CD4-positive, alpha-beta T cell treated with Interleukin-10 for 1 hour (primary cell): ENCODE measurements at regions not wholly inside any gene's neighbourhood (a gene's known extent, or its start where the extent isn't known, plus 50 kb on each side); places are given as distances from the start of the nearest gene placed in this dataset.
"Not testable (repeated sequence)": the region's sequence is repeated elsewhere in the genome, so short reads cannot be mapped to it uniquely, and the experiment has no call there.

Experiments used
- DNase-seq: peaks from one replicate; pipeline ENCODE4 v3.0.0-alpha.2; 2020

DNA sequence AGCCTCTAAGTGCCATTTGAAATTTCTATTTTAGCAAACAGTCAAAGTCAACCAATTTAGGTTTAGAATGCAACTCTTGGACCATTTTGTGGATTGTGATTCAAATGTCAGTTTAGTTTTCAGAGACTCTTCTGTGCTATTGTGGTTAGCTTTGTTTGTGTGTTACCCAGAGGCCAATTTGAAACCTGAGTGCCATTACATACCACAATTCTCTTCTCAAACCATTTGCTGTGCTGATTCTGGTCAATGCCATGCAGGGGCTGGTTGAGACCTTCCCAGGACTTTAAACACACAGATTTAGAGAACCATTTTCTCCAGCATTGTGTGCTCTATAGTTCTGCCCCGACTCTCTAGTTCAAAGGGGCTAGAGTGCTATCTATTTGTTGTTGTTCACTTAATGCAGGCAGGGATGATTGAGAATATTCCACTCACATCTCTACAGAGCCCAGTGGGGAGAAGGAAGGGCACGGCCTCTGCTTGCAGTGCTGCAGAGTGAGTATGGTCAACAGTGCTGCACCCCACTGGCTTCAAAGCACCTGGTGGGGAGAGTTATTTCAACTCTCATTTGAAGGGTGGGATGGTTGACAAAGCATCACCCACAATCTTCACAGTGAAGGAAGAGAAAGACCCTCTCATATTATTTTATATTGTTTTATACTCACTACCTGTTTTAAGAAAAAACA is 738.2 kb downstream of the COL12A1 start:
- no peak for DNase-seq

DNA sequence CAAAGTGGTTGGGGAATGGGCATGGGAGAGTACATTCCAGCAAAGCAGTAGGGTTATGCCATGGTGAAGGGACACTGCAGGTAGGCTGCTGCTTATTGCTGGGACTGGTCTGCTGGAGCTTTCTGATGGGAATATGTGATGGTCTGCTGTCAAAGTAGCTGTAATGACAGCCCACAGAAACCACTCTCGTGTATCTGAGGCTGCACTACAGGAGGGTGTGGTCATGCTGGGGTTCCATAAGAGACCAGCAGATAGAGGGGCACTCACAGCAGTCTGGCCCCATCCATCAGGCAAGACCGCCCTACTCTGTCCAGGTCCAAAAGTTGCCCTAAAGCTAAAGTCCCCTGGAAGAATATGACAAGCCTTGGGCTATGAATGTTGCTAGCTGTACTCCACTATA is 739.3 kb downstream of the COL12A1 start:
- DNase-seq = no peak

GRCh38 chr6:74459260-74459659 is 746.6 kb downstream of the COL12A1 start:
- no peak for DNase-seq

DNA sequence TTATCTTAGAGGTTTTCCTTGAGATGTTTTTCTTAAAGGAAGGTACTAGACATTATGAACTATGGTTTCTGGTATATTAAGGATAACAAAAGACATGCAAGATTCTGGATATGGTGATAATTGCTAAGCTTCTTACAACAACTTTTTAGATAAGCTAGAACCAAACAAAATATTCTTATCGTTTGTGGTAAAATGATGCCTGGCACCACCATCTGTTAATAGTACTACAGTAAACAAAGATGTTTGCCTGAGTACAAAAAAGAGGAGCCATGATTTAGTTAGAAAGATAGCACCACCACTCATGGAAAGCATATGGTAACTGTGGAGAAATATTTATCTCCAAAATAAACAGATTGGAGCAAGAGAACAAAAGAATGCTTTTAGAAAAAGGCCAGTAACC is 747.3 kb downstream of the COL12A1 start:
- no peak for DNase-seq

- no peak for DNase-seq
Observed at GRCh38 chr6:74455786-74456185, 750.1 kb downstream of the COL12A1 start.

- no peak for DNase-seq
Observed at GRCh38 chr6:74451953-74452352, 753.9 kb downstream of the COL12A1 start.

- DNase-seq = no peak
Observed at GRCh38 chr6:74448850-74449249, 752.8 kb downstream of the CD109 start.

DNA sequence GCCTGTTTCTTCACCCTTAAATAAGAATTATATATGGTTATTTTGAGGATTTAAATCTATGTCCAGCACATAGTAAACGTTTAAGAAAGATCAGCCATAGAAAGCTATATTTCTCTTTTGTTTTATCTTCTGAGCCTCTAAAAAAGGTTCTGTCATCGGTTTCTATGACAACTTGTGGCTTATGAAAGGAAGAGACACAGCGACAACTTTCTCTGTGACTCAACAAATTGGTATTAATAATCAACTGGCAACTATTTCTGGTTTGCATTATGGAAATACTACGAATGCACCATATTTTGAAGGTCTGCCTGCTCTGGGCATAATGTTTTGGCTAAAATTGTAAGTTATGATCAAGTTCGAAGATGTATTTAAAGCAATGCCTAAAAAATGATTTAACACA is 751.0 kb downstream of the CD109 start:
- no peak for DNase-seq

- no peak for DNase-seq
Observed at GRCh38 chr6:74439123-74439811, 743.3 kb downstream of the CD109 start.

- DNase-seq = not testable (repeated sequence)
Observed at GRCh38 chr6:74438395-74438794, 742.4 kb downstream of the CD109 start.

GRCh38 chr6:74434171-74434570 is 738.2 kb downstream of the CD109 start:
- DNase-seq = no peak

- DNase-seq = no peak
Observed at GRCh38 chr6:74431873-74432580, 736.0 kb downstream of the CD109 start.

- DNase-seq = no peak
Observed at GRCh38 chr6:74420221-74420620, 724.2 kb downstream of the CD109 start.

- DNase-seq = no peak
Observed at GRCh38 chr6:74415056-74415455, 719.1 kb downstream of the CD109 start.

- DNase-seq = no peak
Observed at GRCh38 chr6:74410630-74411029, 714.6 kb downstream of the CD109 start.

- DNase-seq = no peak
Observed at GRCh38 chr6:74409447-74409846, 713.4 kb downstream of the CD109 start.

DNA sequence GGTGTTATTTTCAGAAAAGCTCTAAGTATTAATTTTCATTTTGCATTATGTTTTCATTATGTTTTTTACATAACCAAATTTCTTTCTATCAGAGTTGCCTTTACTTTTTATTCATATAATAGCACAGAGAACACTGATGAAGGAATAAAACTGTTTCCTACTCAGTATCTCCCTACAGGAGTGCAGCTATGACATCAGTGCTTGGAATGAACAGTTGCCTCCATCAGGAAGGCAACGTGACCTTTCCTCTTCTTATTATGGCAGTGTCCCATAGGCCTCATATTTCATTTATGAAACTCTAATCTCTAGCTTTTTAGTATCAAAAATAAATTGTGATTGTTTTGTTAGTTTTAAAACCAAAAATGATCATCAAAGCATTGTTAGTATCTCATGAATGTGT is 712.8 kb downstream of the CD109 start:
- no peak for DNase-seq

DNA sequence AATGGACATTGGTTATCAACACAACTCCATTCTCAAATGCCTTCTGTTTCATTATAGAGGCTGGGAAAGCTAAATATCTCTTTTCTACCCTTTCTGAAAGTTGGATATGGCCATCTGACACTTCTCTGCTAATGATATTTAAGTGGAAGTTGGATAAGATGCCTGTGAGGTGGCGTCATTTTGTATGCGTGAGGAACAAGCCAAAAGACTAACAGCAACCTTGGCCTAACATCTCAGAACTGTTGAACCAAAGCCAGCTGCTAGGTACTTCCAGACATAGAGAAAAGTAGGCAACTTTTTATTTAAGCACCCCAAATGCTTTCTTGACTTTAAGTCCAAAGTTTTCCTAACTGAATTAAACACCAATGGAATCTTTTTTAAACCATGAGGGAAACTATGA is 708.4 kb downstream of the CD109 start:
- no peak for DNase-seq

GRCh38 chr6:74402781-74403180 is 706.8 kb downstream of the CD109 start:
- no peak for DNase-seq

DNA sequence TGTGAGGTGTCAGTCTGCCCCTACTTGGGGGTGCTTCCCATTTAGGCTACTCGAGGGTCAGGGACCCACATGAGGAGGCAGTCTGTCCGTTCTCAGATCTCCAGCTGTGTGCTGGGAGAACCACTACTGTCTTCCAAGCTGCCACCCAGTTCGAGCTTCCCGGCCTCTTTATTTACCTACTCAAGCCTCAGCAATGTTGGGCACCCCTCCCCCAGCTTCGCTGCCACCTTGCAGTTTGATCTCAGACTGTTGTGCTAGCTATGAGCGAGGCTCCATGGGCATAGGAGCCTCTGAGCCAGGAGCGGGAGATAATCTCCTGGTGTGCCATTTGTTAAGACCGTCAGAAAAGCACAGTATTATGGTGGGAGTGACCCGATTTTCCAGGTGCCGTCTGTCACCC is 682.4 kb downstream of the CD109 start:
- not testable (repeated sequence) for DNase-seq

DNA sequence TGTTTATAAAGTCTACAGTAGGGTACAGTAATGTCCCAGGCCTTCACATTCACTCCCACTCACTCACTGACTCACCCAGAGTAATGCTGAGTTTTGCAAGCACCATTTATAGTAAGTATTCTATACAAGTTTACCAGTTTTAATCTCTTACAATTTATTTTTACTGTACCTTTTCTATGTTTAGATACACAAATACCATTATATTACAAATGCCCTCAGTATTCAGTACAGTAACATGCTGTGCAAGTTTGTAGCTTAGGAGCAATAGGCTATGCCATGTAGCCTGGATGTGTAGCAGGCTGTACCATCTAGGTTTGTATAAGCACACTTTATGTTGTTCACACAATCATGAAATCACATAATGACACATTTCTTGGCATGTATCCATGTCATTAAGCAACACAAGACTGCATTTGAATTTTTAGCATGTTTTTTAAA is 673.6 kb downstream of the CD109 start:
- no peak for DNase-seq

DNA sequence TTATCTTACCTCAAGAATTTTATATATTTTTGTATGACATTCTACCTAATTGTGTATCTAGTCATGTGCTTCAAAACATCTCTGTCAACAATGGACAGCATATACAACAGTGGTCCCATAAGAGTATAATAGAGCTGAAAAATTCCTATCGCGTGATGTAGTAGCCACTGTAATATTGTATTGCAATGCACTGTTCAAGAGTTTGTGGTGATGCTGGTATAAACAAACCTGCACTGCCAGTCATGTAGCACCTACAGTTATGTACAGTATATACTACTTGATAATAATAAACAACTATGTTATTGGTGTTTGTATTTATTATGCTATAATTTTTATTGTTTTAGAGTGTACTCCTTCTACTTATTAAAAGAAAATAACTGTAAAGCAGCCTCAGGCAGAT is 672.7 kb downstream of the CD109 start:
- no peak for DNase-seq

DNA sequence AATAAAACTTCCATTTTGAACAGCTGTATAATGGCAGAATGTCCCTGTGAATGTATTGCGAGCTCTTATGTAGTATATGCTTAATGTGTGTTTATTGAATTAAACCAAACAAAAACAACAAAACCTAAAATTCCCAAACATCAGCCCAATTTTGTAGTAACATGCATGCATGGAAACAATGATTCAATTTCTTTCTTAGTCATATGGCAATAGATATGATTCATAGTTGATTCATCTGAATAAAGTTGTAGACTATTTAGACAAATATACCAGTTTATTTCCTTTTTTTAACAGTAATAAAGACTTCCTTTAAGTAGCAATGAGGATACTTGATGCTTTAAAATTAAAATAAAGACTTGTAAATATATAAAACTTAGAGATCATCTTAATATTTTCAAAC is 670.6 kb downstream of the CD109 start:
- no peak for DNase-seq

DNA sequence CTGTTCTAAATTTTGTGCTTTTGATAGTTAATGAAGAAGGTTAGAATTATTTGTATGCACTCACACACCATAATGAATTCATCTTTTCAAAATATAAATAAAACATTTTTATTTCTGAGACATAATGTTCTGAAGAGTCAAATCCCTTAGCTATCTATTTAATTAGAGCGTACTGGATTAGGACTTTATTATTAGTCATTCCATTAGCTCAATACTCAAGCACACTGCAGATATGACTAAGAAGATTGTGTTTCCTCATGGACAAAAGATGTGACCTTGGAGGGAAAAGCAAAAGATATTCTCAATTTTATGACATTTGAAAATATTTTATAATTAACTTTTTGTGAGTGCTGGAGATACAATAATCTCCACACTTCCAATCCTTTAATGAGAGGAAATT is 666.4 kb downstream of the CD109 start:
- no peak for DNase-seq
